Uterus (tissue), 2 donors: ENCODE measurements at regions not wholly inside any gene's neighbourhood (a gene's known extent, or its start where the extent isn't known, plus 50 kb on each side); places are given as distances from the start of the nearest gene placed in this dataset.
A peak's percentile ranks its signal among the peaks of the same experiment; 100 is the strongest.

Experiments used
- CTCF ChIP-seq, 4 experiments: fragments of 200-600 bp in 2 of 4; fragments of 450-650 bp in 2 of 4; sonication (generic) in 2 of 4; IDR thresholded peaks; one replicate each; pipeline ENCODE4 v1.5.1; 2016 to 2019; ENCODE audit warnings: antibody characterized with exemption in 4 of 4, mild to moderate bottlenecking in 2 of 4, moderate library complexity in 1 of 4
- POLR2A ChIP-seq, 2 donors: fragments of 450-650 bp; IDR thresholded peaks; one replicate each; pipeline ENCODE4 v1.6.1; 2016; ENCODE audit warnings: antibody characterized with exemption in 2 of 2, mild to moderate bottlenecking in 1 of 2, moderate library complexity in 1 of 2

- no peak for TF ChIP-seq POLR2A (IDR thresholded peaks at IDR 0.05)
- peak in 1 of 4 experiments; percentile 19 for TF ChIP-seq CTCF (IDR thresholded peaks at IDR 0.05)
Measured at GRCh38 chr2:177021706-177022343, 190.8 kb upstream of the HNRNPA3 start.
